ENCODE measurements at regions not wholly inside any gene's neighbourhood (a gene's known extent, or its start where the extent isn't known, plus 50 kb on each side); places are given as distances from the start of the nearest gene placed in this dataset.

DNA sequence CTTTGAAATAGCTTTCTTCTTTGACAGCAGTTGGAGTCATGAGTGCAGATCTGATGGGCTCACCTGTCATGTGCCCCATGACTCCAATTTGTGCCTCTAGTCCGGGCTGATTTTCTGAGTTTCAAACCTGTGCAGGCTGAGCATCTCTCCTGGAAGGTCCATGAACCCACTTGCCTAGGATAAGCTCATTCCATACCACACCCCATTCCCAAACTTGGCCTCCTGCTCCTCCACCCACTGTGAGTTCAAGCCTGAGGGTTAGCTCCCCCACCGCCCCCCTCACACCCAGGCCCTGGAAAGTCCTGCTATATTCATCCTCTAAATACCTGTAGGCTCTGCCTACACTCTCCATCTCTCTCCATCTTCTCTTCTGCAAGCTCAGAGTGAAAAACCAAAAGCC is 126.8 kb upstream of the VRK1 start (continued):
- TF ChIP-seq, protein P1, sequence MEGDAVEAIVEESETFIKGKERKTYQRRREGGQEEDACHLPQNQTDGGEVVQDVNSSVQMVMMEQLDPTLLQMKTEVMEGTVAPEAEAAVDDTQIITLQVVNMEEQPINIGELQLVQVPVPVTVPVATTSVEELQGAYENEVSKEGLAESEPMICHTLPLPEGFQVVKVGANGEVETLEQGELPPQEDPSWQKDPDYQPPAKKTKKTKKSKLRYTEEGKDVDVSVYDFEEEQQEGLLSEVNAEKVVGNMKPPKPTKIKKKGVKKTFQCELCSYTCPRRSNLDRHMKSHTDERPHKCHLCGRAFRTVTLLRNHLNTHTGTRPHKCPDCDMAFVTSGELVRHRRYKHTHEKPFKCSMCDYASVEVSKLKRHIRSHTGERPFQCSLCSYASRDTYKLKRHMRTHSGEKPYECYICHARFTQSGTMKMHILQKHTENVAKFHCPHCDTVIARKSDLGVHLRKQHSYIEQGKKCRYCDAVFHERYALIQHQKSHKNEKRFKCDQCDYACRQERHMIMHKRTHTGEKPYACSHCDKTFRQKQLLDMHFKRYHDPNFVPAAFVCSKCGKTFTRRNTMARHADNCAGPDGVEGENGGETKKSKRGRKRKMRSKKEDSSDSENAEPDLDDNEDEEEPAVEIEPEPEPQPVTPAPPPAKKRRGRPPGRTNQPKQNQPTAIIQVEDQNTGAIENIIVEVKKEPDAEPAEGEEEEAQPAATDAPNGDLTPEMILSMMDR (conservative IDR thresholded peaks at IDR 0.05; ENCODE audit: low read depth in 2 of 2) = no peak
- TF ChIP-seq EZH2phosphoT487 (IDR thresholded peaks at IDR 0.05; ENCODE audit: unreplicated experiment) = no peak
- TF ChIP-seq, protein P2, sequence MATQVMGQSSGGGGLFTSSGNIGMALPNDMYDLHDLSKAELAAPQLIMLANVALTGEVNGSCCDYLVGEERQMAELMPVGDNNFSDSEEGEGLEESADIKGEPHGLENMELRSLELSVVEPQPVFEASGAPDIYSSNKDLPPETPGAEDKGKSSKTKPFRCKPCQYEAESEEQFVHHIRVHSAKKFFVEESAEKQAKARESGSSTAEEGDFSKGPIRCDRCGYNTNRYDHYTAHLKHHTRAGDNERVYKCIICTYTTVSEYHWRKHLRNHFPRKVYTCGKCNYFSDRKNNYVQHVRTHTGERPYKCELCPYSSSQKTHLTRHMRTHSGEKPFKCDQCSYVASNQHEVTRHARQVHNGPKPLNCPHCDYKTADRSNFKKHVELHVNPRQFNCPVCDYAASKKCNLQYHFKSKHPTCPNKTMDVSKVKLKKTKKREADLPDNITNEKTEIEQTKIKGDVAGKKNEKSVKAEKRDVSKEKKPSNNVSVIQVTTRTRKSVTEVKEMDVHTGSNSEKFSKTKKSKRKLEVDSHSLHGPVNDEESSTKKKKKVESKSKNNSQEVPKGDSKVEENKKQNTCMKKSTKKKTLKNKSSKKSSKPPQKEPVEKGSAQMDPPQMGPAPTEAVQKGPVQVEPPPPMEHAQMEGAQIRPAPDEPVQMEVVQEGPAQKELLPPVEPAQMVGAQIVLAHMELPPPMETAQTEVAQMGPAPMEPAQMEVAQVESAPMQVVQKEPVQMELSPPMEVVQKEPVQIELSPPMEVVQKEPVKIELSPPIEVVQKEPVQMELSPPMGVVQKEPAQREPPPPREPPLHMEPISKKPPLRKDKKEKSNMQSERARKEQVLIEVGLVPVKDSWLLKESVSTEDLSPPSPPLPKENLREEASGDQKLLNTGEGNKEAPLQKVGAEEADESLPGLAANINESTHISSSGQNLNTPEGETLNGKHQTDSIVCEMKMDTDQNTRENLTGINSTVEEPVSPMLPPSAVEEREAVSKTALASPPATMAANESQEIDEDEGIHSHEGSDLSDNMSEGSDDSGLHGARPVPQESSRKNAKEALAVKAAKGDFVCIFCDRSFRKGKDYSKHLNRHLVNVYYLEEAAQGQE (IDR thresholded peaks at IDR 0.05; ENCODE audit: unreplicated experiment) = no peak
- TF ChIP-seq ZNF114 (CRISPR knock-in tag; IDR thresholded peaks at IDR 0.05) = no peak

DNA sequence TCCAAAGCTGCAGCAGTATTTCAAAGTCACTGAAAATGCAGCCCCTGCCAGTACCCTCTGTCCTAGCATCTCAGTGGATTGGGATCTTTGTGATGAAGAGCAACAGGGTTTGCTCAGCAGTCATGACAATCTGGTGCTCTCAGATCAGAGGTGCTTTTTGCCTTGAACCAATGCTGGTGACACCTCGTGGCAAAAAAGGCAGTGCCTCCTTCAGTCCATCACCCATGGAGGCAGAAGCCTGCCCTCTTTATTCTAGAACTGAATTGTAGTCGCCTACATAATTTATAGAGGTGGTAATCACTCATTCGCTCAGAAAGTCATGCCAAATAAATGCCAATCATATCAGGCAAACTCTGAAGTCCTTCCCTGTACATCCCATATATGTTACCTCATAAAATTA is 126.0 kb upstream of the VRK1 start:
- TF ChIP-seq, protein P1 (conservative IDR thresholded peaks at IDR 0.05; ENCODE audit: low read depth in 2 of 2) = 0 out of 4 replicates have a peak, but pooled peaks of 1 of the 2 experiments have one; percentile 3
- TF ChIP-seq EZH2phosphoT487 (IDR thresholded peaks at IDR 0.05; ENCODE audit: unreplicated experiment) = no peak
- TF ChIP-seq, protein P3, sequence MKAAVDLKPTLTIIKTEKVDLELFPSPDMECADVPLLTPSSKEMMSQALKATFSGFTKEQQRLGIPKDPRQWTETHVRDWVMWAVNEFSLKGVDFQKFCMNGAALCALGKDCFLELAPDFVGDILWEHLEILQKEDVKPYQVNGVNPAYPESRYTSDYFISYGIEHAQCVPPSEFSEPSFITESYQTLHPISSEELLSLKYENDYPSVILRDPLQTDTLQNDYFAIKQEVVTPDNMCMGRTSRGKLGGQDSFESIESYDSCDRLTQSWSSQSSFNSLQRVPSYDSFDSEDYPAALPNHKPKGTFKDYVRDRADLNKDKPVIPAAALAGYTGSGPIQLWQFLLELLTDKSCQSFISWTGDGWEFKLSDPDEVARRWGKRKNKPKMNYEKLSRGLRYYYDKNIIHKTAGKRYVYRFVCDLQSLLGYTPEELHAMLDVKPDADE (IDR thresholded peaks at IDR 0.05) = no peak
- no peaks in the 10 kb centered on the region for H3K36me3 ChIP-seq (ENCODE audit: insufficient read depth)
- Mint-ChIP-seq H3K4me1 (peaks cover 12% of the 10 kb centered on the region), H3K36me3 (ENCODE audit: low read depth) (no peaks in the 10 kb centered on the region; the same call in 2 of the 3 replicates), H3K9me3 (no peaks in the 10 kb centered on the region), H3K27me3 (ENCODE audit: insufficient read depth, low read depth, poor library complexity) (peaks cover 5% of the 10 kb centered on the region), H3K27ac (no peak overlapping the region), H3K4me3 (no peak overlapping the region)
- no peaks in the 10 kb centered on the region for H3K79me2 ChIP-seq (replicated peaks; ENCODE audit: insufficient read depth)
- no peaks in the 10 kb centered on the region for H3K4me1 ChIP-seq (ENCODE audit: insufficient read depth)
- no peak overlapping the region for H3K4me3 ChIP-seq
- H3K27me3 ChIP-seq (ENCODE audit: insufficient read depth) = no peaks in the 10 kb centered on the region
- ATAC-seq = no peak
- no peaks in the 10 kb centered on the region for H3K9me2 ChIP-seq (ENCODE audit: insufficient read depth)
- no peak overlapping the region for H3K27ac ChIP-seq (ENCODE audit: low read depth)
- no peak overlapping the region for H3K4me2 ChIP-seq
- H4K20me1 ChIP-seq (replicated peaks; ENCODE audit: insufficient read depth) = no peaks in the 10 kb centered on the region
- no peak for DNase-seq (ENCODE audit: low spot score)
- H3F3A ChIP-seq (replicated peaks; ENCODE audit: low read depth) = no peaks in the 10 kb centered on the region
- H2AFZ ChIP-seq = no peak overlapping the region

All from GM23338 (cell line).